22Rv1 (cell line): ENCODE measurements at regions not wholly inside any gene's neighbourhood (a gene's known extent, or its start where the extent isn't known, plus 50 kb on each side); places are given as distances from the start of the nearest gene placed in this dataset.

Experiments used
- H3K27ac ChIP-seq: fragments of 450-650 bp; 2 replicates; pipeline ENCODE4 v1.5.1; 2017
- CTCF ChIP-seq: fragments of 450-650 bp; IDR thresholded peaks from 2 replicates; pipeline ENCODE4 v1.5.1; 2017; ENCODE audit warnings: mild to moderate bottlenecking
- ZFX ChIP-seq: fragments of 450-650 bp; IDR thresholded peaks from 2 replicates; pipeline ENCODE4 v1.6.1; 2017; ENCODE audit warnings: antibody characterized with exemption, borderline replicate concordance

- no peak overlapping the region for H3K27ac ChIP-seq
- no peak for TF ChIP-seq ZFX
- TF ChIP-seq CTCF: no peak
These were observed 114.4 kb upstream of the GLI3 start for GRCh38 chr7:42351316-42351935.

- H3K27ac ChIP-seq: no peak overlapping the region
- TF ChIP-seq ZFX: no peak
- no peak for TF ChIP-seq CTCF
These were observed 113.8 kb upstream of the GLI3 start for GRCh38 chr7:42350801-42351200.

GRCh38 chr7:42348631-42349030, 111.6 kb upstream of the GLI3 start:
- no peak overlapping the region for H3K27ac ChIP-seq
- TF ChIP-seq ZFX: no peak
- TF ChIP-seq CTCF: no peak

- H3K27ac ChIP-seq: no peak overlapping the region
- TF ChIP-seq ZFX (no peak), CTCF (no peak)
These were observed 111.1 kb upstream of the GLI3 start for GRCh38 chr7:42348071-42348470.

- no peak overlapping the region for H3K27ac ChIP-seq
- TF ChIP-seq ZFX: no peak
- no peak for TF ChIP-seq CTCF
These were observed 110.6 kb upstream of the GLI3 start for GRCh38 chr7:42347616-42348015.

- no peak overlapping the region for H3K27ac ChIP-seq
- TF ChIP-seq CTCF (no peak), ZFX (no peak)
These were observed 108.7 kb upstream of the GLI3 start for GRCh38 chr7:42345478-42346299.

- H3K27ac ChIP-seq: no peak overlapping the region
- TF ChIP-seq CTCF (no peak), ZFX (no peak)
These were observed 107.3 kb upstream of the GLI3 start for GRCh38 chr7:42344198-42344755.
